Left renal cortex interstitium (tissue), 4 donors: ENCODE measurements at regions not wholly inside any gene's neighbourhood (a gene's known extent, or its start where the extent isn't known, plus 50 kb on each side); places are given as distances from the start of the nearest gene placed in this dataset.

Experiments
- DNase-seq, 4 donors: peaks; one replicate each; pipeline ENCODE4 v3.0.0-alpha.2; 2013; ENCODE audit warnings: low read depth in 4 of 4, low spot score in 2 of 4, missing footprints in 1 of 4

DNA sequence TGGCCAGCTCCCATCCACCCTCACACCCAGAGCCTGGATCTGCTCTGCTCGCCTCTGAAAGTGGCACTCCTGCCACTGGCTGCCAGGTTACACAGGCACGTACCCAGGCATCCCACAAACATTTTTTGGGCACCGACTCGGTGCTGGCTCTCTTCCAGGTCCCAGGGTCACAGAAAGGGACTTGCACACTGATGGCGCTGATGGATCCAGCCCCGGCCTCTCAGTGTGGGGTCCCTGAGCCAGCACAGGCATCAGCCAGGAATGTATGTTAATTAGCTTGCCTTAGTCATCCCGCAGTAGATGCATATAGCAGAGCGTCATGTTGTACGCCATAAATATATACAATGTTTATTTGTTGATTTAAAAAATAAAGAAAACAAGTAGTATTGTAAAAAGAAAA is 537.2 kb downstream of the NPHP4 start:
- no peak for DNase-seq

DNA sequence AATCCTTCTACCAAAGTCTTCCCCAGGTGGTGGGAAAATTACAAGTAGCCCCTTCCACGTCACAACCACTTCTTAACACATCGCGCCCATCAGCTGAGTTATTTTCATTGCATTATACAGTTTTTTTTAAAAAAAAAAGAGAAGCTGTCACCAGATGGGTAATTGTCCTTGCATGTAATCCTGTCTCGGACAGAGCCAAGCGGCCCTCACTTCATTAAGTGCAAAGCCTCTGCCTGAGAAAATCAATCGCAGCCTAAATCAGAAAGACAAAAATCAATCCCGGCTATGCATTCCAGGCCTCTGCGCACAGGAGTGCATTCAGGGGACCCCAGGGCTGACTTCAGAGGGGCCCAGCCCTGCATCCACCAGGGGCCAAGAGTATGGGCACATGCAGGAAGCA is 538.9 kb downstream of the NPHP4 start:
- no peak for DNase-seq

DNA sequence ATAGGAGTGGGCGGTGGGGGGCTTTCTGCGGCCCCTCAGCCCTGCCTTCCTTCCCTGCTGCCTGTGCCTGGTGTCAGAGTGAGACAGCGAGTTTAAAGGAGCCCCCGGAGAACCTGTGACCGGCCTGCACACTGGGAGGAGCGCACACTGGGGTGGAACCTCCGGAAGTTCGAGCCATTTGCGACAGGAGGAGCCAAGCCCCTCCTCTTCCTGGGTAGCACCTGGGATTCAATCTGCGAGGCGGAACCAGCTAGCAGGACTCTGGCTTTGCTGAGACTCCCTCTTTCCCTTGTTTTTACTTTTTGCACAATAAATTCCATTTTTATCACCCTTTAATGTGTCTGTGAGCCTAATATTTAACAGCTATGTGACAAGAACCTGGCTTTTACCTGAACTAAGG is 540.6 kb downstream of the NPHP4 start:
- no peak for DNase-seq

DNA sequence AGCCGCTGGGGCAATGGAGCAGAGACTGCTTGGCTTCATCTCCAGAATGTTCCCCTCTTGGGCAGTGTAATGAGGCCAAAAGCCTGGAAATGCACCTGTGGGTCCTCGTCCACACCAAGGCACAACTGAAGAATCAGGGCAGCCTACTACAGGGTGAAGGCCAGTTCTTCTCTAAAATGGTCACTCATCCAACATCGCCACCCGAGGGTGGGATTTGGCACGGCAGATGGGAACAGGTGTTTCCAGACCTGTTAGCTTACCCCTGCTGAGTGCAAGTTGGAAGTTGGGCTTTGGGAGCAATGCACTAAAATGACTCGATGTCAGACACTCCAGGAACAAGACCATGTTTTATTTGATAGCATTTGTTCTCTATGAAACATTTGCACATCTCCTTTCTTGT is 543.7 kb downstream of the NPHP4 start:
- no peak for DNase-seq

DNA sequence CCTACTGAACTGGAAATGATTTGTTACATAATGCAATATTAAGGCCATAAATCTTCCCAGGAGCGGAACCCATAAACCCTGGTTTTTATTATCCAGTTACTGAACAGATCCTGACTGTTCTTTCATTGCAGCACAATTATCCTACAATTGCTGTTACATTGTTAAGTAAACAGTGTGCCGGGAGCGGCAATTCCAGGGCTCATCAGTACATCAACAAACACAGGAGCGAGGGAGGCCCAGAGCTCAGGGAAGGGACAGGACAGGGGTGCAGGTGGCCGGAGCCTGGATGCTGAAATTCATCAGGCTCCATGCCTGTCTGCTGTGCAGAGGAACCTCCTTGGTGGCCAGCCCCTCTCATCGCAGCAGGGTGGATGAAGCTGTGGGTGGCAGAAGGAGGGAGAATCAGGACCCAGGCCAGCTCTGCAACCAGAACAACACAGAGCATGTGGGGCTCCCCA is 544.7 kb downstream of the NPHP4 start:
- no peak for DNase-seq

DNA sequence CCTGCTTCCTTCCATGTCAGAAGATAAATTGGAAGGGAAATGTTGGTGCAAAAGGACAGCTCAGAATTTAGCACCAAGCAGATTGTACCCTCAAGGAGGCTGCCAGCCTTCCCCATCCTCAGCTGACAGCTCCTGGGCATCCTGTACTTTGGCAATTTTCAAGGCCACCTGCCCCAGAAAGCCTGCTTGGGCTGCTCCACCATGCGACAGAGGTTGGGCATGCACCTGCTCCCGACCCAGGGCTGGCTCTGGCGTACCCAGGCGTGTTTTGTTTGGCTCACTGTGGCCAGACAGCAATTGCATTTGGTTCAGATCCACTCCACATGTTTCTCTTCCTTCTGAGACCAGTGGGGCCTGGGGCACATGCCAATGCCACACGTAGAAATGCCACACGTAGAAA is 547.8 kb downstream of the NPHP4 start:
- DNase-seq: no peak

DNA sequence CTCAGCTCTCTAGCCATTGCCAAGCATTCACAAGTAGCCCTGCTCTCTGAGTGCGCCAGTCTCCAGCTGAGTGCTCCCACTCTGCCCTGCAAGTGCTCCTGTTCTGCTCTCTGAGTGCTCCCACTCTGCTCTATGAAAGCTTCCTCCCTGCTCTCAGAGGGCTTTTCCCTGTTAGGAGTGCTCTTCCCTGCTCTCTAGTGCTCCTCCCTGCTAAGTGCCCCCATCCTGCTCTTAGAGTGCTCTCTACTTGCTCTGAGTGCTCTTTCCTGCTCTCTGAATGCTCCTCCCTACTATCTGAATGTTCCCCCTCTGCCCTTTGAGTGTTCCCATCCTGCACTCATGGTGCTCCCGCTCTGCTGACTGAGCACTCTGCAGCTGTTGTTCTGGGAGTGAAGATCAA is 555.4 kb downstream of the NPHP4 start:
- DNase-seq: no peak

DNA sequence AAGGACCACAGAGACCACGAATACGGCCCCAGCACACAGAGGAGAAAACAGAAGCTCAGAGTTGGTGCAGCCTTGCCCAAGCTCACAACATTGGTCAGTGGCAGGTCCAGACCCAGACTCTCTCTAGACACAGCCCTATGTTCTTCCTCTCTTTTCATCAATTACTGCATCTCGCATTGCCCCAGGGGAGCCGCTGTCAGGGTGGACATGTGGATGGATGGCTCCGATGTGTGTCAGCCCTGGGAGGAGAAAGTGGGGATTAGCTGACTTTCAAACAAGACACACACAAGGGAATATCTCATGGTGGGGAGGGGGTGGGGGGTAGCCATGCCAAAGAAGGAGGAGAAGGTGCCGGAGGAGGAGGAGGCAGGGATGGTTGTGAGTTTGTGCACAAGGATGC is 556.8 kb downstream of the NPHP4 start:
- no peak for DNase-seq

DNA sequence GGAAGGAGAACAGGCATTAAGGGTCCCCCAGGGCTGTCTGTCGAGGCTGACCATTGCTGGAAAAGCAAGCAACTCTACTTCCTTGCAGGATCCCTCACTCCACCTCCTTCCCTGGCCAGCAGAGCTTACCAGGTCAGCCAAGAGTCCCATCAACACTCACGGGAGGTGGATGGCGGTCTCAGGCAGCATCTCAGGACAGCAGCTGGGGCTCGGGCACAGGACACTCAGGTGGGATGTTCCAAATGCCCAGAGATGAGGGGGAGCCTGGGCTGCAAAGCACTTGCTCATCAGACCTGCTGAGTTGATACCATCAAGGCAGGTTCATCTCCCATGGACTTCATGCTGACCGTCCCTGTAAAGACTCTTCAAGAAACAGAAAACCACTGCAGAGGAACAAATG is 559.8 kb downstream of the NPHP4 start:
- no peak for DNase-seq

DNA sequence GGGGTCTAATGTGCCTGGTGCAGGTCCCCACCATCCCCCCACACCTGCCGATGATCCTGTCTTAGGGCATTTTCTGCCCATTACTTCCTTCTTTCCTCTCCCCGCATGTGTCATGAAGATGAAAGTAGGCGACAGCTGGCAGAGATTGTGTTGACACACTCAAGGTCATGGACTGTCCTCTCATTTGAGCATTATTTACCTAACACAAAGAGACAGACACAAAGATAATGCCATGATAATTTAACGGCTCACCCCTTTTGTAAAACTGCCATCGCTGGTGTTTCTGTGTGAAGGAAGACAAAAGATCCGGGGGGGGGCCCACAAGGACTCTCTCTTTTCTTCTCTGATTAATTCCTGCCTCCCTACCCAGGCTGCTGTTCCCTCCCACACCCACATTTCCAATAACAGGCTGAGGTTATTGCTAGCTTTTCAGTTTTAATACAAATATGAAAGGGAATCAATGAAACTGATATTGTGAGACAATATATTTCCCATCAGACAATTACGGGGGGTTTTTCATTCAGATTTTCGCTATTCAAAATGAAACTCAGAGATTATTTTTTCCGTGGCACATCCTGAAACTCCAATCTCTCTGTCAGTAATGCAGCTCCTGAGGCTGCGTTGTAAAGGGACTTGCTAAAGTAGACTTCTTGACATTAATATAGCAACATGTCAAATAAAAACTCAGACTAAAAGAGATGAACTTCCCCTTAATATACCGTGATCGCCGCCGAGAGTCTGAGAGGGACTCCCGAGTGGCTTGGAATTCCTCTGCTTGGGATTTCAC is 561.1 kb downstream of the NPHP4 start:
- no peak for DNase-seq

DNA sequence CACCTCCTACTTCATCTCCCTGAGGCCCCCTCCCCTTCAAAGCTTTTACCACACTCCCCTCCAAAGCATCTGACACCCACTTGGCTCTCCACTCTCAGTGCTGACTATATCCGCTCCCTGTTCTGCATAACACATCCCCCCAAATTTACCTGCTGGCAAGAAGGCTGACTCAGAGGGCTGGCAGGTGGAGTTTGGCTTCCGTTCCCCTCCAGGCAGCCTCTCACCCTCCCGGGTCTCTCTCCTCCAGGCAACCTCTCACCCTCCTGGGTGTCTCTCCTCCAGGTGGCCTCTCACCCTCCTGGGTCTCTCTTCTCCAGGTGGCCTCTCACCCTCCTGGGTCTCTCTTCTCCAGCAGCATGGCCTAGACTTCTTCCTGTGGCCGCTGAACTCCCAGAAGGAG is 562.1 kb downstream of the NPHP4 start:
- DNase-seq: no peak

DNA sequence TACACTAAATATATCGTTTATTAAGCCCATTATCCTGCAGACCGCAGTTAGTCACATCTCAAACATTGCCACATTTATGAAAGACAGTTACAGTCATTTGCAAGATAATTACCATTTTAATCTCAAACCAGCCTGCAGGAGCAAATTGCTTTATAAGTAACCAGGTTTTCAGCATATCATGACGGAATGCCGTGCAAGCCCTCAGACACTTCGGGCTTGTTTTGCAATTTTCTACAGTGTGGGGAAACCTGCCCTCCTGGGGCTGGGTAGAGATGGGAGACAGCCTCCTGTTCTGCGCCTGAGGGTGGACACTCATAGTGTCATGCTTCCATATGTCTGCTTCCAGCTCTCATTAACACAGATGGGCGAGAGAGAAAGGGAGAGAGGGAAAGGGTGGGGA is 563.9 kb downstream of the NPHP4 start:
- no peak for DNase-seq

DNA sequence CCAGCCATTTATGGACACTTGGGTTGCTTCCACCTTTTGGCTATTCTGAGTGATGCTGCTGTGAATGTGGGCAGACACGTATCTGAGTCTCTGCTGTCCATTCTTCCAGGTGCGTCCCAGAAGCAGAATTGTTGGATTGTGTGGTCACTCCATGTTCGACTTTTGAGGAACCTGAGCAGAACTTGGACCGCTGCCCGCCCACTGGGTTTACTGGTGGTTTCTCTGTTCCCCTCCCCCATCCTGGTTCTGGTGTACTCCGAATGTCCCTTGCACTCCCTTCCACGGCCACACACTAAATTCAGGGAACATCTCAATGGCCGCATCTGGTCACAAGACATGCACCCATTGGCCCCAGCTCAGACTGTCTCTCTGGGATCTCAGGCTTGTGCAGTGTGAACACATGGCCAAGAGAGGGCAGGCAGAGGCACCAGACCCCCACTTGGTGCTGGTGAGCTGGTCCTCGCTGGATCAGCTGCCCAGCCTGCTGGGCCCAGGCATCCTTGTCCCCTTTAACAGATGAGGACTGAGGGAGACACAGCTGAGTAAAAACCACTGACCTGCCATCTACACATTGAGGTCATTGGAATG is 565.1 kb downstream of the NPHP4 start:
- DNase-seq: no peak

DNA sequence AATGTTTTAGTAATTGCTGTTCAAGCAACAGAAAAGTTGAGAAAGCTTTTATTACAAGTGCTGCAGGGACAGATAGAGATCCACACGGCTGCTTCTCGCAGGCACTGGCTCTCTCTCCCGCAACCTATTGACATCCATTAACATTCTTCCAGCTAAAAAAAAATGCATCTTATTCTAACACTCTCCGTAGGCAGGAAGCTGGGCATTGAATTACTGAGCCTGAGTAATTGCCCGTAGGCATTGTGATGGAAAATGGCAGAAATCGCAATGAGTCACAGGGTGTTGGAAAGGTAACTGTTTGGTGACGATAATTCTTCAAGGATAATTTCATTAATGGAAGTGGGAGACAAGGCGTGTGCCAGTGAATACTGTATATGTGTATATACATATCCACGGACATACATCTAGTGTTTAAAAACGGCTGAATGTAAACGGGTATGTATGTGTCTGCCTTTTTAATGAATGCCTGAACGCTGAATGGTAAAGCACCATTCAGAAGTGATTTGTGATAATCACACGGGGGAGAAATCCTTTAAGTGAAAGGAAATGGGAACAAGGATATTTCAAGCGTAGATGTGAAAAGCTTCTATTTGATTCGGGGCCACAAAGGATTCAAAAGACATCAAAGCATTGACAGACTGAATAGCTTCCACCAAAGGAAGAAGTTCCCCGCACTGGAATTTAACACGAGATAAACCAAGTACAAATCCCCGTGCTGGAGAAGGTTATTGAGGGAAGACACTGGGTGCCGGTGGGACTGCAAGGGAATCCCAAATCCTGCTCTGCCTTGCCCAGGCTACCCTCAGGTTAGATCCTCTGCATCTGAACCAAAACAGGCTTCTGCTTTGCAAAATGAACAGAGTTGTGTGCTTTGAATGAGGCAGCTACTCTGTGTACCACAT is 567.2 kb downstream of the NPHP4 start:
- DNase-seq: peak in 3 of 4 donors; percentile 11 to 49 (median 32)

DNA sequence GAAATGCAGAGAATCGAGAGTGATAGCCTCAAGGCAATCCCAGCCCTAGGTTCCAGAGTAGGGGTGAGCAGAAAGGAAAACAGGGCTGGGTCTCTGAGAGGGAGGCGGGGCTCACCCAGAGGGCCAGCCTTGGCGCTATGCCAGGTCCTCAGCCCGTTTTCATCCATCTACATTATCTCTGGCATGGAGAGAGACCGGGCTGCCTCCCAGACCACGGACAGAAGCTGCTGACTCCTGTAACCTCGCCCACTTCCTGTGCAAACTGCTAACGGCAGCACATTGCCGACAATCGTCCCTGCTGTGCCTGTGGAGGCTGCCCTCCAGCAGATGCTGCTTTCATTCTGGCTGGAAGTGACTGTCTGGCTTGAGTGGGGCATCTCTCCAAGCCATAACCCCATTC is 569.1 kb downstream of the NPHP4 start:
- DNase-seq: no peak

DNA sequence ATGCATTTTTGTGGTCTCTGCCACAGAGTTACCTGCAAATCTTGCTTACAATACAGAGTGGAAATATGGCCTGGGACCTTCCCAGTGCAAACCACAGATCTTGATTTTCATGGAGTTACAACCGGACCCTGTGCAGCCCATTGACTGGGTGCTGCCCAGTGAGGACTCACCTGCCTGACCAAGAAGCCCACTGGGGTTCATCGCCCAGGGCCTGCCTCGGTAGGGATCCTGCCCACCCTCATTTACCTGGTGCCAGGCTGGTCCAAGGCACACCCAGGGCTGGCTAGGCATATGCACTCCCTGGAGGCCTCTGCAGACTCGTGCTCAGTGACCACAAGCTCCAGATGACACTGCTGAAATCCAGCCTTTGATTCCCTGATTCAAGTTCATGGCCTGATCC is 572.7 kb downstream of the NPHP4 start:
- DNase-seq: no peak

DNA sequence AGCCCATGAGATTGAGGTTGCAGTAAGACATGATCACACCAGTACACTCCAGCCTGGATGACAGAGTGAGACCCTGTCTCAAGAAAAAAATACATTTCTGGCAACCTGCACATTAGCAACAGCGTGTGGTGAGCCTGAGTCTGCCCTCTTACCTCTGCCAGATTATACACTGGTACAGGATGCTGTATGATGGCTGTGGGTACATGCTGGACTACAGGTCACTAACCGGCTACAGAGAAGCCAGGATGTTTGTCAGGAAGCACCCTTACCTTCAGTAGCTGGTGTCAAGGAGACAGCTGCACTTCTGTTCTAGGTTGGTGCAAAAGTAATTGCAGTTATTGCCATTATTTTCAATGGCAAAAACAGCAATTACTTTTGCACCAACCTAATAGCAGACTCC is 575.7 kb downstream of the NPHP4 start:
- no peak for DNase-seq

DNA sequence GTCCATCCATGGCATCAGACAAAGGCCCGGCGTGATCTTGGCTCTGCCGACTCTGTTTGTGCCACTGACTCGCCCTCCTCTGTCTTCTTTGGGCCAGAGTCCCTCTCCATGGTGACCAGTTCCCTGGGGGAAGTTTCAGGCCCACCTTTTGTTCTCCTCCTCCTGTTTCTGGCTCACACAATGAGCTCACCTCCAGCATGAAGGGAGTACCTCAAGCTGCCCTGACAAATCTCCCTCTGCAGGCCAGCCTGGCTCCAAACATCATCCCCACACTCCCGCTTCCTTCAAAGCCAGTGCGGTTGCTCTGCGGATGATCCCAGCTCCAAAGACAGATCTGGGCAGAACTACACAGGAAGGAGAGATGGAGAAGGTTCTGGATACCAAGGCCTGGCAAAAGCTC is 576.6 kb downstream of the NPHP4 start:
- DNase-seq: no peak

DNA sequence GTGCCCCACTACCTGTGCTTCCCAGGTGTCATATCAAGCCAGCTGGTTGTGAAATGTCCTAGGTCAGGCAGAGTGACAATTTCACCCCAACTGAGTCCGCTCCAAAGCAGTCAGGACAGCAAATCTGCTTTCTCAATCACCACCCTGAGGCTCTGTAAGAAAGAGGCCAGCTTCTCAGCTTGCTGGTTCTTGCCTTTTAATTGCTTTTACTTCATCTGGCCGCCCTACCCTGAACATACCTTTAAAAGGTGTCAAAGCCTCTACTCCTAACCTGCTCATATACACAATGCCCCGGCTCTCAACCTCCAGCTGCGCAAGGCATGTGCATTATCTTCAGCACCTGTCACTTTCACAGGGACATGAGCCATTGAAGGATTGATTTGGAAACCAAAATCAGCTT is 581.6 kb downstream of the NPHP4 start:
- DNase-seq: no peak

DNA sequence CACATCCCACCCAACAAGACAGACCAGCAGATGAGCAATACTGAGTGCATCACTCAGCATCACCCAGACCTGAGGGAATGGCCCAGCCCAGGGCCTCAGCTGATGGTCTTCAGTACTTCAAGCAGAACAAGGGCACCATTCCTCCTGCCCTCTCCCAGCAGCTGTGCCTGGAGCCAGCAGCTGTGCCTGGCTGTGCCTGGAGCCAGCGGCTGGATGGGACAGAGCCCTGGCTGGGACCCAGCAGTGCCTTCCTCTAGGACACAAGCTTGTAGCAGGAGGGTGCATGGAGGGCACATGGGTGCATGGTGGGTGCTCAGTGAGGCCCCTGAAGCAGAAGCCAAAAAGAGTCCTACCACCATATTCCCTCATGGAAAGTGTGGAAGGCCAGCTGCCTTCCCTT is 583.8 kb downstream of the NPHP4 start:
- DNase-seq: no peak

DNA sequence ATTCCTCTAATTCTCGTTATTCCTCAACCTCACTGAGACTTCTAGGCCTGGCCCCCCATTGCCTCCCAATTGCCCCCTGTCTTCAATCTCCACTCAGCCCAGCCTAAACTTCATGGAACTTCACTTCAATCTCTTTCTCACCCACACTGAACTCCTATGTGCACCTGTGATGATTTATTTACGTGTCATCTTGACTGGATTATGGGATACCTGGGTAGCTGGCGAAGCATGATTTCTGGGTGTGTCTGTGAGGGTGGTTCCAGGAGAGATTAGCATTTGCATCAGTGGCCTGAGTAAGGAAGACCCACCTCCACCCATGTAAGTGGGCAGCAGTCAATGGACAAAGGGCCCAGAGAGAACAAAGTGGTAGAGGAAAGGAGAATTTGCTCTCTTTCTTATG is 587.0 kb downstream of the NPHP4 start:
- no peak for DNase-seq
